ENCODE measurements at regions not wholly inside any gene's neighbourhood (a gene's known extent, or its start where the extent isn't known, plus 50 kb on each side); places are given as distances from the start of the nearest gene placed in this dataset.

- no peaks in the 10 kb centered on the region for H3K4me1 Mint-ChIP-seq
- H3K27ac Mint-ChIP-seq, result no peak overlapping the region
- no peak overlapping the region for H3K4me3 Mint-ChIP-seq
- H3K27me3 Mint-ChIP-seq, result peaks cover 18% of the 10 kb centered on the region
- H3K9me3 Mint-ChIP-seq, result no peaks in the 10 kb centered on the region
- no peak for ATAC-seq (replicated peaks)
- no peaks in the 10 kb centered on the region for H3K36me3 Mint-ChIP-seq (ENCODE audit: low read depth)
Observed at GRCh38 chr1:239929317-239929716, 162.4 kb upstream of the FMN2 start.

GRCh38 chr1:239930686-239931262 is 160.9 kb upstream of the FMN2 start:
- no peaks in the 10 kb centered on the region for H3K9me3 Mint-ChIP-seq
- no peak for ATAC-seq (replicated peaks)
- H3K4me3 Mint-ChIP-seq, result no peak overlapping the region
- H3K36me3 Mint-ChIP-seq (ENCODE audit: low read depth), result no peaks in the 10 kb centered on the region
- no peaks in the 10 kb centered on the region for H3K4me1 Mint-ChIP-seq
- peaks cover 21% of the 10 kb centered on the region for H3K27me3 Mint-ChIP-seq
- no peak overlapping the region for H3K27ac Mint-ChIP-seq

- peaks cover 21% of the 10 kb centered on the region for H3K27me3 Mint-ChIP-seq
Observed at GRCh38 chr1:239931341-239931740, 160.3 kb upstream of the FMN2 start.

DNA sequence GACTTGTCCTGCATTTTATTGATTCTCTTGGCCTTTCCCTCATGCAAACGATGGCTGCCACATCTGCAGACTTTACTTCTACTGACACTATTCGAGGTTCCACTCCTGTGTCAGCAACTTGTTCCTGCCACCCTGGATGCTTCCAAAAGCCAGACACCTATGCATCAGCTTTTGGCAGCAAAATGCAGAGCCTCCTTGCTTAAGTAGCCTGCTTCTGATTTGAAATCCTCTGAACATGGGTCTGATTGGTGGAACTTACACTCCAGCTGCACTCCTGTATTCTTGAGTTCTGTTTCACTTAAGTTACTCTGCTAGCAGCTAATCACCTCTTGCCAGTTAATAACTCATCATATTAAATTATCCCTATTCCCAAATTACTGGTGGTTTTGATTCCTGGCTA is 152.1 kb upstream of the FMN2 start:
- no peaks in the 10 kb centered on the region for H3K9me3 Mint-ChIP-seq
- no peak for ATAC-seq (replicated peaks)
- H3K27me3 Mint-ChIP-seq, result peaks cover 3% of the 10 kb centered on the region
- H3K36me3 Mint-ChIP-seq (ENCODE audit: low read depth), result no peaks in the 10 kb centered on the region
- no peak overlapping the region for H3K27ac Mint-ChIP-seq
- H3K4me3 Mint-ChIP-seq, result no peak overlapping the region
- no peaks in the 10 kb centered on the region for H3K4me1 Mint-ChIP-seq

More at GRCh38 chr1:239931341-239931740, 160.3 kb upstream of the FMN2 start:
- no peaks in the 10 kb centered on the region for H3K4me1 Mint-ChIP-seq
- no peaks in the 10 kb centered on the region for H3K36me3 Mint-ChIP-seq (ENCODE audit: low read depth)
- no peak for ATAC-seq (replicated peaks)
- H3K4me3 Mint-ChIP-seq, result no peak overlapping the region
- no peak overlapping the region for H3K27ac Mint-ChIP-seq
- H3K9me3 Mint-ChIP-seq, result no peaks in the 10 kb centered on the region

- H3K27me3 Mint-ChIP-seq, result no peaks in the 10 kb centered on the region
- ATAC-seq (replicated peaks), result no peak
- no peak overlapping the region for H3K27ac Mint-ChIP-seq
- H3K4me3 Mint-ChIP-seq, result no peak overlapping the region
- H3K9me3 Mint-ChIP-seq, result no peaks in the 10 kb centered on the region
- H3K4me1 Mint-ChIP-seq, result no peaks in the 10 kb centered on the region
- H3K36me3 Mint-ChIP-seq (ENCODE audit: low read depth), result no peaks in the 10 kb centered on the region
Observed at GRCh38 chr1:239943761-239944160, 147.9 kb upstream of the FMN2 start.

DNA sequence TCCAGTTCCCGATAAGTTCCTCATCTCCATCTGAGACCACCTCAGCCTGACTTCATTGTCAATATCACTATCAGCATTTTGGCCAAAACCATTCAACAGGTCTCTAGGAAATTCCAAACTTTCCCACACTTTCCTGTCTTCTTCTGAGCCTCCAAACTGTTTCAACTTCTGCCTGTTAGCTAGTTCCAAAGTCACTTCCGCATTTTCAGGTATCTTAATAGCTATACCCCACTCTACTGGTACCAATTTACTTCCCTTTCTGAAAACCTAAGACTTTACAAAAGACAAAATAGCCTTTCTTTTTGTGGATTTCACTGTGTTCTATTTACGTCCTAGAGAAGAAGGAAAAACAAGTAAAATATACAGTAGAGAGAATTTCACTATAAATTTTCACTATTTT is 147.0 kb upstream of the FMN2 start:
- Mint-ChIP-seq H3K27ac (no peak overlapping the region), H3K4me3 (no peak overlapping the region), H3K36me3 (ENCODE audit: low read depth) (no peaks in the 10 kb centered on the region), H3K9me3 (no peaks in the 10 kb centered on the region), H3K27me3 (no peaks in the 10 kb centered on the region), H3K4me1 (no peaks in the 10 kb centered on the region)
- ATAC-seq (replicated peaks), result no peak

GRCh38 chr1:239947801-239948200 is 143.9 kb upstream of the FMN2 start:
- Mint-ChIP-seq H3K4me3 (no peak overlapping the region), H3K27ac (no peak overlapping the region), H3K36me3 (ENCODE audit: low read depth) (no peaks in the 10 kb centered on the region), H3K27me3 (no peaks in the 10 kb centered on the region), H3K4me1 (no peaks in the 10 kb centered on the region), H3K9me3 (no peaks in the 10 kb centered on the region)
- no peak for ATAC-seq (replicated peaks)

DNA sequence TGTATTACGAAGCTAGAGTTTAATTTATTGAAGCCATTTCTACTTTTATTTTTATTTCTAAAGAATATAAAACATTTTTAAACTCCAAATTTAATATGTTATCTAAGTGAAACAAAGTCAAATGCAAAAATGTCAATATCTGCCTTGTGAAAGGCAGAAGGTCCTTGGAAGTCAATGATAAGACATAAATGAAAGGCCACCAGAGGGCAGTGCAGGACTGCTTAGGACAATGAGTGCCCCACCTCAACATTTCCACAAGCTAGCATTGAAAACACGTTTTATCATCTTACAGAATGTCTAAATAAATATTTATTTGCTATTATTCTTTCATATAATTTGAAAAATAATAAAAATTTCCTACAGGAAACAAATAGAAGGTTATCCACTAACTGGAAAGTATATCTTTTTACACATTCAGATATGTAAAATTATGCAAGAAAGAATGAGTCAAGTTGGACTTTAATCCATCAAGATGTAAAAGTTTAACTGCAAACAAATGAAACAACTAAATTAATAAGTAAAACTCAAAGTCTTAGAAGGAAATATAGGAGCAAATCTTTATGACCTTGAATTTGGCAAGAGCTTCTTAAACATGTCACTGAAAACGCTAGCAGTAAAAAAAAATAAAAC is 140.1 kb upstream of the FMN2 start:
- Mint-ChIP-seq H3K36me3 (ENCODE audit: low read depth) (no peaks in the 10 kb centered on the region), H3K4me3 (no peak overlapping the region), H3K9me3 (no peaks in the 10 kb centered on the region), H3K4me1 (no peaks in the 10 kb centered on the region), H3K27me3 (peaks cover under 1% of the 10 kb centered on the region), H3K27ac (no peak overlapping the region)
- no peak for ATAC-seq (replicated peaks)

- H3K27me3 Mint-ChIP-seq, result peaks cover 7% of the 10 kb centered on the region
Observed at GRCh38 chr1:239952348-239953308, 139.1 kb upstream of the FMN2 start.

DNA sequence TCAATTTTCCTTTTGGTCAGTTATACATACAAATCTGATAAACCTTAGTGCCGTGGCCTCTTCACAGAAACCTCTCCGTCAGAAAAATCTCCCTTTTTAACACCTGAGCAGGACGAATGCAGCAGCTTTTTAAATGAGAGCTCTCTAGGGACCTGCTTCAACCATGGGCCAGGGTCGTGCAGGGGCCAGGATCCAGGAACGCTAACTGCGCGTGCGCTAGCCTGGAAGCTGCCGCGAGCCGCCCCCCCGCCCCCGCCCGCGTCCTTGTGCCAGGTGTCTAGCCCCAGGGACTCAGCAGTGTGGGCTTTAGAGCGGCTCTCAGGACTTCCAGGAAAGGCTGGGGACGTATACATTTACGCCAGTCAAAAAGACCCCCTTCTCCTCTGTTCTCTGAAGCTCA is 136.8 kb upstream of the FMN2 start:
- Mint-ChIP-seq H3K4me3 (no peak overlapping the region), H3K27ac (no peak overlapping the region), H3K4me1 (no peaks in the 10 kb centered on the region), H3K9me3 (no peaks in the 10 kb centered on the region), H3K27me3 (peaks cover 18% of the 10 kb centered on the region), H3K36me3 (ENCODE audit: low read depth) (no peaks in the 10 kb centered on the region)
- ATAC-seq (replicated peaks), result no peak

More at GRCh38 chr1:239952348-239953308, 139.1 kb upstream of the FMN2 start:
- no peak for ATAC-seq (replicated peaks)
- Mint-ChIP-seq H3K9me3 (no peaks in the 10 kb centered on the region), H3K4me3 (no peak overlapping the region), H3K27ac (no peak overlapping the region), H3K4me1 (no peaks in the 10 kb centered on the region), H3K36me3 (ENCODE audit: low read depth) (no peaks in the 10 kb centered on the region)

DNA sequence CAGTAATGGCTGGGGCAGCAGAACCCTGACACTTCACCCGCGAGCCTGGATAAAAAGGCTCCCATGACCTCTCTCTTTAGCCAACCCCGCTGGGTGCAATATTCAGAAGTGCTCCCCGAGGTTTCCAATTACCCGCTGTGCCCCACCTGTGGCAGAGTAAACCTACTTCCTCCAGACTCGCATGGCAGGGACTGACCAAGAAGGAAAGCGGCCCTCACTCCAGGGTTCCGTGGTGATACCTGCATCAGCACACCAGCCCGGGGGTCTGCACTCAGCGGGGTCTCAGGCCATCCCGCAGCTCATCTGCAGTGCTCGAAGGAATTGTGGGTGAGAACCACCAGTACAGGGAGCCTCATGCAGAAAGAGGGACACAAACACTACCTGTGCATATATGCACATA is 136.3 kb upstream of the FMN2 start:
- ATAC-seq (replicated peaks), result no peak
- Mint-ChIP-seq H3K4me3 (no peak overlapping the region), H3K9me3 (no peaks in the 10 kb centered on the region), H3K27ac (no peak overlapping the region), H3K36me3 (ENCODE audit: low read depth) (no peaks in the 10 kb centered on the region), H3K27me3 (peaks cover 22% of the 10 kb centered on the region), H3K4me1 (no peaks in the 10 kb centered on the region)

- no peak overlapping the region for H3K4me3 Mint-ChIP-seq
- H3K27ac Mint-ChIP-seq, result no peak overlapping the region
- no peaks in the 10 kb centered on the region for H3K4me1 Mint-ChIP-seq
- H3K36me3 Mint-ChIP-seq (ENCODE audit: low read depth), result no peaks in the 10 kb centered on the region
- H3K9me3 Mint-ChIP-seq, result no peaks in the 10 kb centered on the region
- H3K27me3 Mint-ChIP-seq, result peaks cover 28% of the 10 kb centered on the region
- no peak for ATAC-seq (replicated peaks)
Observed at GRCh38 chr1:239956263-239956662, 135.4 kb upstream of the FMN2 start.

DNA sequence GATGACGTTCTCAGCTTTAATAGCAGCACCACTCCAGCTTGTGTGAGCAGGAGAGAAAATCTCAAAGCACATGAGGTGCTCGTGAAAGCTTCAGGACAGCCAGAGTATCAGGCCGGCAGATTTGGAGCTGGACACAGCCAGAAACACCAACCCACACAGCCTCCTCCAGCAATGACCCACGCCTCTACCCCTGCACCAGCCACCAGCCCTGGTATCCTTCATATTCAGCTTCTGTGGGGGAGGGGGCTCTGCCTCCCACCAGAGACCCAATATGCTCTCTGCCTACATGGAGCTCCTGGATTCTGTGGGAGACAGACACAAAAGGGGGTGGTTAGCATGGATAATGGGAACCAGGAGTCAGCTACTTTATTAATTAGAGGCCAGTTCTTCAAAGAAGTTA is 133.6 kb upstream of the FMN2 start:
- Mint-ChIP-seq H3K27me3 (peaks cover 28% of the 10 kb centered on the region), H3K9me3 (no peaks in the 10 kb centered on the region), H3K4me1 (no peaks in the 10 kb centered on the region), H3K4me3 (no peak overlapping the region), H3K27ac (no peak overlapping the region), H3K36me3 (ENCODE audit: low read depth) (no peaks in the 10 kb centered on the region)
- ATAC-seq (replicated peaks), result no peak

DNA sequence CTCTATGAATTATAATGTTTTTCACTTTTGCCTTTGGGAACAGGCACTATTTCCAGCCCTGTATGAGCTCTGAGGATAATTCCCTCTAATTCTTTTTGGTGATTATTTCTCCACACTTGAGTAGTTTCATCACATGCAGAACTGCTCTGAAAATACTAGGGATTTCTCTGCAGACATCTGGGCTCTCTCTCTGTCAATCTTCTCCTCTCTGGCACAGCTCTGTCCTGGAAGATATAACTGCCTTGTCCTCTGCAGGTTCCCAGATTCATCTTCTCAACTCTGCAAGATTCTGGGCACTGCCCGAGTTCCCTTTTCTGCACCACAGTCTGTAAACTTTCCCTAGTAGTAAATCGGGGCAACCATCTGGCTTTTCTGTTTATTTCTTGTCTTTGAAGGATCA is 131.3 kb upstream of the FMN2 start:
- Mint-ChIP-seq H3K4me1 (no peaks in the 10 kb centered on the region), H3K4me3 (no peak overlapping the region), H3K9me3 (no peaks in the 10 kb centered on the region), H3K36me3 (ENCODE audit: low read depth) (no peaks in the 10 kb centered on the region), H3K27ac (no peak overlapping the region), H3K27me3 (peaks cover 32% of the 10 kb centered on the region)
- no peak for ATAC-seq (replicated peaks)

DNA sequence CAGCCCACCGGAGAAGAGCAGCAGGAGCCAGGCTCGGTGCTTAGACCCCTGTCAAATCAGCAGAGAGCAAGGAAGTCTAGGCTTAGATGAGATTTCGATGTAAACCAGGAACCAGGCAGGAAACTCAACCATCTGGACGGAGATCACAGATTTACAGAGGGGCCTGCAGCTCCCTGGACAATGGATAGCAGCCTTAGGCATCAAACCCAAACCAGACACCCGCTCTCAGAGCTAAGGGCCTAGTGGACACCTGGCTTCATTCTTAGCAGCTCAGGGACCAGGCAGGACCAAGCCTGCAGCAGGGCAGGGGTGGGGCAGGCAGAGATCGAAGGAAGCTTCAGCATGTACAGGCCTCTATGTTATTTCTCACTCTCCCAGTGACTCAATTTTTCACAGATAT is 127.8 kb upstream of the FMN2 start:
- Mint-ChIP-seq H3K4me3 (no peak overlapping the region), H3K9me3 (no peaks in the 10 kb centered on the region), H3K36me3 (ENCODE audit: low read depth) (no peaks in the 10 kb centered on the region), H3K27ac (no peak overlapping the region), H3K4me1 (no peaks in the 10 kb centered on the region), H3K27me3 (peaks cover 26% of the 10 kb centered on the region)
- ATAC-seq (replicated peaks), result no peak
